Ovary (tissue), 3 donors: ENCODE measurements at regions not wholly inside any gene's neighbourhood (a gene's known extent, or its start where the extent isn't known, plus 50 kb on each side); places are given as distances from the start of the nearest gene placed in this dataset.

Experiments
- EP300 ChIP-seq: sonication (generic); formaldehyde crosslinking; IDR thresholded peaks from one replicate; pipeline ENCODE4 v1.6.1; 2017; ENCODE audit warnings: antibody characterized with exemption
- POLR2A ChIP-seq: fragments of 450-650 bp; IDR thresholded peaks from one replicate; pipeline ENCODE4 v1.6.1; 2017; ENCODE audit warnings: antibody characterized with exemption, mild to moderate bottlenecking, moderate library complexity
- TF ChIP-seq, protein P1 (sequence below), 3 donors: fragments of 450-650 bp in 2 of 3; fragments of 200-600 bp in 1 of 3; IDR thresholded peaks; one replicate each; pipeline versions ENCODE4 v1.5.1 to v1.8.0; 2016 to 2022; ENCODE audit warnings: antibody characterized with exemption in 3 of 3, mild to moderate bottlenecking in 1 of 3
- donor health status: DM: no; HTN: no; CAD: no.

DNA sequence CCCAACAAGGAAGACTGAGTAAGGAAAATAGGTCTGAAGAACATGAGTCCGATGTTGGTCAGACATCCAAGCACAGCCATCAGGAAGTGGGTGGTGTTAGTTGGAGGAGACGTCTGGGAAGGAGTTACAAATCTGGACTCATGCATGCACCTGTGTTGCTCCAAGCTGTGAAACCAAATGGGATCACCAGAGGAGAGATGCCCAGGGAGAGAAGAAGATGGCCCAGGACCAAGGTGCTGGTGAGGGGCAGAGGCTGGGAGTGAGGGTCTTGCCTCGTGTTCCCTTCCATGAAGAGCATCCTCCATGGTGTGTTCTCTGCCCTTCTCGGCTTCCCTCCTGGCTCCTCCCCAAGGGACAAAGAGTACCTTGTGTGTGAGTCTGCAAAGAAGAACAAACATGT is 405.6 kb downstream of the NPHP4 start:
- TF ChIP-seq EP300, result no peak
- TF ChIP-seq, protein P1, sequence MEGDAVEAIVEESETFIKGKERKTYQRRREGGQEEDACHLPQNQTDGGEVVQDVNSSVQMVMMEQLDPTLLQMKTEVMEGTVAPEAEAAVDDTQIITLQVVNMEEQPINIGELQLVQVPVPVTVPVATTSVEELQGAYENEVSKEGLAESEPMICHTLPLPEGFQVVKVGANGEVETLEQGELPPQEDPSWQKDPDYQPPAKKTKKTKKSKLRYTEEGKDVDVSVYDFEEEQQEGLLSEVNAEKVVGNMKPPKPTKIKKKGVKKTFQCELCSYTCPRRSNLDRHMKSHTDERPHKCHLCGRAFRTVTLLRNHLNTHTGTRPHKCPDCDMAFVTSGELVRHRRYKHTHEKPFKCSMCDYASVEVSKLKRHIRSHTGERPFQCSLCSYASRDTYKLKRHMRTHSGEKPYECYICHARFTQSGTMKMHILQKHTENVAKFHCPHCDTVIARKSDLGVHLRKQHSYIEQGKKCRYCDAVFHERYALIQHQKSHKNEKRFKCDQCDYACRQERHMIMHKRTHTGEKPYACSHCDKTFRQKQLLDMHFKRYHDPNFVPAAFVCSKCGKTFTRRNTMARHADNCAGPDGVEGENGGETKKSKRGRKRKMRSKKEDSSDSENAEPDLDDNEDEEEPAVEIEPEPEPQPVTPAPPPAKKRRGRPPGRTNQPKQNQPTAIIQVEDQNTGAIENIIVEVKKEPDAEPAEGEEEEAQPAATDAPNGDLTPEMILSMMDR (IDR thresholded peaks at IDR 0.05), result no peak
- TF ChIP-seq POLR2A, result no peak
